Nucleus accumbens (tissue), 56 donors: ENCODE measurements at regions not wholly inside any gene's neighbourhood (a gene's known extent, or its start where the extent isn't known, plus 50 kb on each side); places are given as distances from the start of the nearest gene placed in this dataset.
"Not testable (repeated sequence)": the region's sequence is repeated elsewhere in the genome, so short reads cannot be mapped to it uniquely, and the experiment has no call there.

Experiments used
- DNase-seq, 56 donors: peaks; one replicate each; lab custom pipeline; 2025; lab: John Stamatoyannopoulos, UW

DNA sequence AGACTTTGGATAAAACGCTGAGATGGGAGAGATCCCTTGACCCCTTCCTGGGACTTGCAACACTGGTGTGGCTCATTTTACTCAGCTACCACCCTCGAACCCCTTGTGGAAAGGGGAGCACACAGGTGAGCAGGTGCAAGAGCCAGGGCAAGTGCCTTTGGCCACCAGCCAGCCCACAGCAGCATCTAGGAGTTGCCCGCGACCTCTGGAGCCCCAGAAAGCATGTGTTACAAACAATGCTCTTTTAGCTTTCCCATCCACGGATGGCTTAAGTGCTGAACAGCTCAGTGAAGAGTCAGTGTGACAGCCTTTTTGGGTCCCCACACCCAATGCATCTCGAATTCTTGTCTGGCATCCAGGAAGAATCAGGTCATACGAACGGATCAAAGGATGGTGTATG, 197.8 kb downstream of the MEMO1 start:
- no peak for DNase-seq

DNA sequence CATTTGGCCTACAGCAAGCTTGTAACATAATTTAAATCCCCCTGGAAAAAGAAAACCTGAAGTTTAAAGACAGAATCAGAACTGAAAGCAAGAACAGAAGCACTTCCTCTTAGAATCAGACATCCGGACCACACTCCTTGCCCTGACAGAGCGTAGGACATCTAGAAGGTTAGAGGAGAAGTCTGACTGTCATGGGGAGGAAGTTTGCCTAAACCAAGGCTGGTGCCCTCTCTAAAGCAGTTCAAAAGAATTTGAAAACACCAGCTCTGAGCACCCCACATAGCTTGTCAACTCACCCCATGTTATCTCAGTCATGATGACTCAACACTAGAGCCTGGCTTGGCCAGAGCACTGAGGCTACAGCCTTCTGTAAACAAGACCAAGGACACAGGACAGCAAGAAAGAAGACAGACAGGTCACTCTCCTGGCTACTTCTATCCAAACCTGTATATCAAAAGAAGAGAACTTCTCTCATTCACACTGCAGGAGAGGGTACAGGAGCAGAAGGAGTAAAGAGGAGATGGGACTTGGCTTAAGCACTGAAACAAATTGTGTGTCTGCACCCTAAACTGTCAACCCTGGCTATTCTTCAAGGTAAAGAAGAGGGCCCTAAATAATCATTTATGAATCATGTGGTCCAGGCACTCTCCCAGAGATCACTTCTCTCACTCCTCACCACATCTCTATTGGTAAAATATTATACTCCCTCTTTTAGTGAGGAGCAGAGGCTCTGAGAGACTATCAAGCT, 198.6 kb downstream of the MEMO1 start:
- DNase-seq, result no peak

DNA sequence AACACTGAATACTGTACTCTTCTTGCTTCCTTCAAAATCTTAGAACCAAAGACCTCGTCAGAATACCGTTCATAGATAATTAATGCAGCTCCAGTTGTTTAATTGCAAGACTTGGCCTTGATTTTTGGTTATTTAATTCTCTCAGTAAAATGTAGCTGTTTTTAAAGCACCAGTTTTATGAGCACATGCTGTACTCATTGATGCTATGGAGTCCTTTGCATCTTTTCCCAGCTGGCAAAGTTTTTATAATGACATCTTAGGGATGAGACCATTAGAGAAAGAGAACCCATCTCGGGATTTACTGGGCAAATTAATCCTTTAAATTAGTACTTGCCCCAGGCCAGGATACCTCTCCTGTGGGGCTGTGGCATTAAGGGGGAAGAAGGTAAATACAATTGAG, 199.3 kb downstream of the MEMO1 start:
- no peak for DNase-seq

DNA sequence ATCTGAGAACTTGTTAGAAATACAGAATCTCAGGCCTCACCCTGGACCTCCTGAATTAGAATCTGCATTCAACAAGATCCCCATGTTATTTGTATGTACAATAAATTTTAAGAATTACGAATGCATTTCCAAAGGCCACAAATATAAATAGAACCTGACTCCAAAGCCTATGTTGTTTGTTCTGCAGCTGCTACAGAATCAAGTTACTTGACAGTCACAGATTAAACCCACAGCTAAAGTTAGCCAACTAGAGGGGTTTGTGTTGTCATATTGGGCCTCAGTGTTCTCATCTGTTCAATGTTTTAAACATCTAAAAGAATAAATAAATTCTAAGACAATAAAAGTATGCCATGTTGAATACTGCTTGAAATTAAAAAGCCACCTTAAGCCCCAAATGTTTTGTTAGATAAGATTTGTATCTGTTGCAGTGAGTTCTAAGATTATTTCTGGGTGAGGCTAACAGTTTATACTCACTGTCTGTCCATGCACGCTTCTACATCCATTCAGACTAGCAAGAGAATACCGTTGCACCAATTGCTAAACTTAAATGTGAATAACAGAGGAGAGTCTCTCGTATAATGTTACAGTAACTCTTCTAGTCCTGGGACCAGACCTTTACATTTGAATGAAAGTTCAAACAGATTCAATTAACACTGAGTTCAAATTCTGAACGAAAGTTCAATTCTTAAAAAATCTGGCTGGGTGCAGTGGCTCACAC, 200.4 kb downstream of the MEMO1 start:
- DNase-seq, result no peak

DNA sequence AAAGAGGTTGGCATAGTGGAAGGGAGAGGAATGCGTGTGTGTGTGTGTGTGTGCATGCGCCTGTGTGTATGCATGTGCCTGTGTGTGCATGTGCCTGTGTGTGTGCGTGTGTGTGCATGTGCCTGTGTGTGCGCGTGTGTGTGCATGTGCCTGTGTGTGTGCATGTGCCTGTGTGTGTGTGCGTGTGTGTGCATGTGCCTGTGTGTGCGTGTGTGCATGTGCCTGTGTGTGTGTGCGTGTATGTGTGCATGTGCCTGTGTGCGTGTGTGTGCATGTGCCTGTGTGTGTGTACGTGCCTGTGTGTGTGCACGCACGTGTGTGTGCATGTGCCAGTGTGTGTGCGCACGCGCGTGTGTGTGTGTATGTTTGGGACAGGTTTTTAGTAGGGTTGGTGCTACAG, 205.1 kb downstream of the MEMO1 start:
- no peak for DNase-seq

DNA sequence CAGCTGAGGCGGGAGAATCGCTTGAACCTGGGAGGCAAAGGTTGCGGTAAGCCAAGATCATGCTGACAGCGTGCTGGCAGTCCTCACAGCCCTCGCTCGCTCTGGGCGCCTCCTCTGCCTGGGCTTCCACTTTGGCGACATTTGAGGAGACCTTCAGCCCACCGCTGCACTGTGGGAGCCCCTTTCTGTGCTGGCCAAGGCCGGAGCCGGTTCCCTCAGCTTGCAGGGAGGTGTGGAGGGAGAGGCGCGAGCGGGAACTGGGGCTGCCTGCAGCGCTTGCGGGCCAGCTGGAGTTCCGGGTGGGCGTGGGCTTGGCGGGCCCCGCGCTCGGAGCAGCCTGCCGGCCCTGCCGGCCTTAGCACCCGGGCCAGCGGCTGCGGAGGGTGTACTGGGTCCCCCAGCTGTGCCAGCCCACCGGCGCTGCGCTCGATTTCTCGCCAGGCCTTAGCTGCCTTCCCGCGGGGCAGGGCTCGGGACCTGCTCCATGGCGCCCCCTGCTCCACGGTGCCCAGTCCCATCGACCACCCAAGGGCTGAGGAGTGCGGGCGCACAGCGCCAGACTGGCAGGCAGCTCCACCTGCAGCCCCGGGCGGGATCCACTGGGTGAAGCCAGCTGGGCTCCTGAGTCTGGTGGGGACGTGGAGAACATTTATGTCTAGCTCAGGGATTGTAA, 207.2 kb downstream of the MEMO1 start:
- not testable (repeated sequence) for DNase-seq

DNA sequence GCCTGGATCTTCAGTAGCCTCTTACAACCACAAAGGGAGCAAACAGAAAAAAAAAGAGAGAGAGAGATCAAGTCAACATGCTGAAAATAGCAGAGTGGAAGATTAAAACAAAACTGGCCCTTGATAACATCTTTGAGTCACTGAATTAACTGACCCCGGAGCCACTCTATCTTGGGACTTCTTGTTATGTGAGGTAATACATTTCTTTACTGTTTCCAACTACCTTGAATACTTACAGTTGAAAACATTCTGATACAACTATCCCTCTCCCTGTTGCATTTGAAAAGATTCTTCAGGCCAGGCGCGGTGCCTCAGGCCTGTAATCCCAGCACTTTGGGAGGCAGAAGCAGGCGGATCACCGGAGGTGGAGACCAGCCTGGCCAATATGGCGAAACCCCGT, 208.1 kb downstream of the MEMO1 start:
- DNase-seq, result no peak

DNA sequence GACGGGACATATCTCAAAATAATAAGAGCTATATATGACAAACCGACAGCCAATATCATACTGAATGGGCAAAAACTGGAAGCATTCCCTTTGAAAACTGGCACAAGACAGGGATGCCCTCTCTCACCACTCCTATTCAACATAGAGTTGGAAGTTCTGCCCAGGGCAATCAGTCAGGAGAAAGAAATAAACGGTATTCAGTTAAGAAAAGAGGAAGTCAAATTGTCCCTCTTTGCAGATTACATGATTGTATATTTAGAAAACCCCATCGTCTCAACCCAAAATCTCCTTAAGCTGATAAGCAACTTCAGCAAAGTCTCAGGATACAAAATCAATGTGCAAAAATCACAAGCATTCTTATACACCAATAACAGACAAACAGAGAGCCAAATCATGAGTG, 211.5 kb downstream of the MEMO1 start:
- DNase-seq, result not testable (repeated sequence)

DNA sequence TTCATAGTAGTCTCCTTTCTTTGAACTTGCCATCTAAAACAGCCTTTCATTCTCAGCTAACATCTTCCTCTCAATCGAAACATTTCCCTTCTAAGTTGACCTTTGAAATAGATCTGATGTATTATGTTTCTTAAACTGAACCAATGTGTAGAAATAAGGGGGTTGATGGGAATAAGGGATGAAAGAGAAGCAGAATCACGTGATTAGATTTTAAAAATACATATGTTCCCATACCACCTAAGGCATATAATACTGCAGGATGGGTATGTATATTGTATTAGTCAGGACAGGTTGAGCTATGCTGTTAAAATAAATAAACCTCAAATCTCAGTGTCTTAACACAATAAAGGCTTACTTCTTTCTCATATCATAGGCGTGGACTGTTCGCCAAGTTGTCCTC, 207.5 kb upstream of the SRD5A2 start:
- DNase-seq, result no peak

DNA sequence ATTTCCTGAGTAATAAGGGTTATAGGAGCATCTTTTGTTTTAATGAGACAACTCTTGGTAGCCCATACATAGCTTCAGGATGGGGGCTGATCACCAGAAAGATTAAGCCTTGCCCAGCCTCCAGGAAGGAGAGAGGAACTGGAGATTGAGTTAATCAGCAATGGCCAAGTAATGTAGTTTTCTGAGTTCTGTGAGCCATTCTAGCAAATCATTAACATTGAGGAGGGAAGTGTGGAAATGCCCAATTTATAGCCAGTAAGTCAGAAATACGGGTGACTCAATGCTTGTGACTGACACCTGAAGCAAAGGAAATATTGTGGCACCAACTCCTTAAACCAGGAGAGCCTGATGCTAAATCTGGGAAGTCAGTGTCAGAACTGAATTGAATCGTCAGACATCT, 205.1 kb upstream of the SRD5A2 start:
- no peak for DNase-seq

DNA sequence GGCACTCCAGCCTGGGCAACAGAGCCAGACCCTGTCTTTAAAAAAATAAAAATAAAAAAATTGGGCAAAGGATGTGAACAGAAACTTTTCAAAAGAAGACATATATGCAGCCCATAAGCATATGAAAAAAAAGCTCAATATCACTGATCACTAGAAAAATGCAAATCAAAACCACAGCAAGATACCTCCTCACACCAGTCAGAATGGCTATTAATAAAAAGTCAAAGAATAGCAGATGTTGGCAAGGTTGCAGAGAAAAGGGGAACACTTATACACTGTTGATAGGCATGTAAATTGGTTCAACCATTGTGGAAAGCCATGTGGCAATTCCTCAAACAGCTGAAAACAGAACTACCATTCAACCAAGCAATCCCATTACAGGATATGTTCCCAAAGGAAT, 204.1 kb upstream of the SRD5A2 start:
- DNase-seq, result no peak

DNA sequence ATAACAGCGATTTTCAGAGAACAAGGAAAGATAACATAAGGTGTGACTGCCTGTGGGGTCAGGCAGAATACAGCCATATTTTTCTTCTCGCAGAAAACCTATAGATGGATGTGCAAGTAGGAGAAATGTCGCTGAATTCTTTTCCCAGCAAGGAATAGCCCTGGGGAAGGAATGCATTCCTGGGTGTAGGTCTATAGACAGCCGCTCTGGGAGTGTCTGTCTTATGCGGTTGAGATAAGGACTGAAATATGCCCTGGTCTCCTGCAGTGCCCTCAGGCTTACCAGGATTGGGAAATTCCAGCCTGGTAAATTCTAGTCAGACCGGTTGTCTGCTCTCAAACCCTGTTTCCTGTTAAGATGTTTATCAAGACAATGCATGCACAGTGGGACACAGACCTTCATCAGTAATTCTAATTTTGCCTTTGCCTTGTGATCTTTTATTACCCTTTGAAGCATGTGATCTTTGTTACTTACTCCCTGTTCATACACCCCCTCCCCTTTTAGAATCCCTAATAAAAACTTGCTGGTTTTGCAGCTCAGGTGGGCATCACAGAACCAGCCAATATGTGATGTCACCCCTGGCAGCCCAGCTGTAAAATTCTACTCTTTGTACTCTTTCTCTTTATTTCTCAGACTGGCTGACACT, 202.8 kb upstream of the SRD5A2 start:
- DNase-seq, result not testable (repeated sequence)

DNA sequence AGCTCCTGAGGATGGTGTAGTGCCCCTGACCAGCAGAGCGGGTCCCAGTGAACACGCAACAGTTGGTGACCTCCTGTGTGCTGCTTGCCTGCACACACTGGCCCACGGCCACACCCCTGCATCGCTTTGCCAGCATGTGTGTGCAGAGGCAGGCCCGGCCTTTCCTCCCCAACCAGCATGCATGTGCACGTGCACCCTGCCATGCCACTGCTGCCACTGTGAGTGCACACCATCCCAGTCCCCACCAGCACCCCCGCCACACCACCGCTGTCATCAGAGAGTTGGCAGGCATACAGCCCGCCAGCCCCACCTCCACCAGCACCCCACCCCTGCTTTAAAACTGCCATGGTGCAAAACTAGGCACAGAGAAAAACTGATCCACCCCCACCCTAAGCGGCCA, 197.4 kb upstream of the SRD5A2 start:
- DNase-seq, result no peak

DNA sequence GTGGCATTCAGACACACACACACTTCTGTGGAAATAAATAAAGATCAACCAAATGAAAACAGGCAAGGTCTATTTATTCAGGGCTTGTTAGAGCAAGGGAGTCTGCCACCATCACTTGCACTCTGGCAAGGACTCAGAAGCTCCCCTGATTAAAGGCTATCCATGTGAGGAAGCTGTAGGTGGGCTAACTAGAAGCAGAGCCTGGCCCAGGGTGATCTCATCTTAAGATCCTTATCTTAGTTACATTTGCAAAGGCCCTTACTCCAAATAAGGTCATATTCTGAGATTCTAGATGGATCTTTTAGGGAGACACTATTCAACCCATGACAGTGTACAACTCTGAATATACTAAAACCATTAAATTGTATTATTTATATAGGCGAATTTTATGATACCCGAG, 190.0 kb upstream of the SRD5A2 start:
- DNase-seq, result no peak

DNA sequence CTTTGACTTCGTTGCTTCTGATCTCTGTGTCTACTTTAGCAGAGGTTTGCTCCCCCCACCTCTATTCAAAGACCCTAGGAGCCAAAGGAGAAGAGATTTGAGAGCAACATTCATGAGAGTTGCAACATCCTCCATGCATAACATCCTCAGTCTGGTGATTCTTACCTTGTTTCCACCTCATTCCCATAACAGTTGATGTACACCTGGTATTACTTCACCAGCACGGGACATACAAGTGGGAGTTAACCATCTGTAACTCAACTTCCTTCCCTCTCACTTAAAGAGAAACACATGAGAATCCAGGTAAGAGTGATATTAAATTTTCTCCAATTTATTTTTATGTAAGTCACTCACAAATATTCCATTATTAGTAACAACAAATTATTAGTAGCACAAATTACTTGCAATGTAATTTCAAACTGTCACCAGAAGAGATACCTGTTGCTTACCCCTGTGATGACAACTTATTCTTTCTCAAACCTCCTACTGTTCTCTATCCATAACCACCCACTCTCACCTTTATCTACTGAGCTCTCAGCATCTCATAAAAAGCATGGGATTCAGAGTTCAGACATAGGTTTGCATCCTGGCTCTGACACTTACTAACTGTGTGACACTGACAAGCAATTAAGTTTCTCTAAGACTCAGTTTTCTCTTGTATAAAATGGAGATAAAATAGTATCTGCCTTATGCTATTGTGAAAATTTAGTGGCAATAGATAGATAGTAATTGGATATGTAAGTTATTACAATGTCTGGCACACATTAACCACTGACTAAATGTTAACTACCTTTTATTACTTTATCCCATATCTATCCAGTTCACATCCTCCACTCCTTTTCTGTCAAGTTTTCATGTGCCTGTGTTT, 184.6 kb upstream of the SRD5A2 start:
- DNase-seq, result peak in 1 of 56 donors; percentile 5

DNA sequence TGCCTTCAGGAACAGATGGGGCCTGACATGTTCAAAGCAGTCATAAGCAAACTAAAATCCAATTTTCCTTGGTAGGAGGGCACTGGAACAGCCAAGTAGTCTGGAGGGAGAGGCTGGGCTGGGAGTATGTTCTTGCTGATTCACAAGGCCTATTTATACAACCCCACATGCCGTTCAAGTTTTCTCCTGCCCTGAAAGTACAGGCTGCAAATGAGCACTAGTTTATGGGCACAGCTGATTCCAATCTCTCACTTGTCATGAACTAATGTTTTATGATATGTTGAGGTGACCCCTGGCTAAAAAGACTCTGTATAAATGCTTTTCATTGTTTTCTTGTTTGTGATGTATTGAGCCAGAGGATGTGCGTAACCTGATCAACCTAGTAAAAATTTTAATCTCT, 183.4 kb upstream of the SRD5A2 start:
- DNase-seq, result no peak

DNA sequence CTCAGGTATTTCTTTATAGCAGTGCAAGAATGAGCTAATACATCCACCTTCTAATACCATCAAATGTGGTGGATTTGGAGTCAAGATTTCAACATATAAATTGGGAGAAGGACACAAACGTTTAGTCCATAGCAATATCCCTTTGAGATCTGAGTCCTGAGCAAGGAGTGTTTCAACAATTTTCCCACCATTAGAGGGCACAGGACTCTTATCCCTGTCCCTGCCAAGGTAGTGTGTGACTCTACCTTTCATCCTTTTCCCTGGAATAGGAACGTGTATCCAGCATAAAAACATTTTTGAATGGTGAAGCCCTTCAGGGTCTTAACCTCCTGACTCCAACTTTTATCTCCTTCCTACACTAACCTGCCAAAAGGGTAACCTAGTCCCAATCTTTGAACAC, 181.3 kb upstream of the SRD5A2 start:
- DNase-seq, result no peak

DNA sequence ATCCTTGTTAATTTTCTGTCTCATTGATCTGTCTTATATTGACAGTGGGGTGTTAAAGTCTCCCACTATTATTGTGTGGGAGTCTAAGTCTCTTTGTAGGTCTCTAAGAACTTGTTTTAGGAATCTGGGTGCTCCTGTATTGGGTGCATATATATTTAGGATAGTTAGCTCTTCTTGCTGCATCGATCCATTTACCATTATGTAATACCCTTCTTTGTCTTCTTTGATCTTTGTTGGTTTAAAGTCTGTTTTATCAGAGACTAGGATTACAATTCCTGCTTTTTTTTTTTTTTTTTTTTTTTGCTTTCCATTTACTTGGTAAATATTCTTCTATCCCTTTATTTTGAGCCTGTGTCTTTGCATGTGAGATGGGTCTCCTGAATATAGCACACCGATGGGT, 176.6 kb upstream of the SRD5A2 start:
- DNase-seq, result not testable (repeated sequence)

DNA sequence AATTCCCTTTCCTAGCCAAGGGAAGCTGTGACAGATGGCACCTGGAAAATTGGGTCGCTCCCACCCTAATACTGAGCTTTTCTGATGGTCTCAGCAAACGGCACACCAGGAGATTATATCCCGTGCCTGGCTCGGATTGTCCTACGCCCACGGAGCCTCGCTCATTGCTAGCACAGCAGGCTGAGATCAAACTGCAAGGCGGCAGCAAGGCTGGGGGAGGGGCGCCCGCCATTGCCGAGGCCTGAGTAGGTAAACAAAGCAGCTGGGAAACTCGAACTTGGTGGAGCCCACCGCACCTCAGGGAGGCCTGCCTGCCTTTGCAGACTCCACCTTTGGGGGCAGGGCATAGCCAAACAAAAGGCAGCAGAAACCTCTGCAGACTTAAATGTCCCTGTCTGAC, 168.0 kb upstream of the SRD5A2 start:
- DNase-seq, result not testable (repeated sequence)

DNA sequence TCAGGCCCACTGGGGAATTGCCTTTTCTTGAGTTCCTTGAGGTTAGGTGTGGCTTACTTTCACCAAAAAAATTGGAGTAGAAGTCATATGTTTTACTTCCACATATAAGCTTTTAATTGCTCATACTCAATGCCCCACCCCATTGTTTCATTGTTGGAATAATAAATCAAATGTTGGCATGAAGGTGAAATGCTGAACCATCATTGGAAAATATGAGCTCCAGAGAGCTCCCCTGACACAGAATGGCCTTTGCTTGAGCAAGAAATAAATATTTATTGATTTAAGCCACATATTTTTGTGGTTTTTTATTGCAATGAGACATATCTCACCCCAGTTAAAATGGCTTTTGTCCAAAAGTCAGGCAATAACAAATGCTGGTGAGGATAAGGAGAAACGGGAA, 167.3 kb upstream of the SRD5A2 start:
- DNase-seq, result no peak
